HepG2 (cell line): ENCODE measurements at regions not wholly inside any gene's neighbourhood (a gene's known extent, or its start where the extent isn't known, plus 50 kb on each side); places are given as distances from the start of the nearest gene placed in this dataset.

Source experiments
- CTCF ChIP-seq: sonication (generic); formaldehyde crosslinking; IDR thresholded peaks from 2 replicates; pipeline ENCODE4 v1.5.0; 2020; ENCODE audit warnings: mild to moderate bottlenecking, missing genetic modification reagents, moderate library complexity
- EEA1 ChIP-seq: sonication (generic); formaldehyde crosslinking; IDR thresholded peaks from 2 replicates; pipeline ENCODE4 v1.5.1; 2020; ENCODE audit warnings: mild to moderate bottlenecking, missing genetic modification reagents, borderline replicate concordance
- EHMT2 ChIP-seq: fragments of 200-600 bp; sonication (generic); IDR thresholded peaks from 2 replicates; pipeline ENCODE4 v1.7.0; 2017; ENCODE audit warnings: antibody characterized with exemption, low read depth, low read length, borderline replicate concordance
- HCFC1 ChIP-seq: fragments of 150-350 bp; IDR thresholded peaks from 2 replicates; pipeline ENCODE4 v1.6.1; 2014; ENCODE audit warnings: low read depth, low read length
- NR2F2 ChIP-seq: IDR thresholded peaks from 2 replicates; pipeline ENCODE4 v1.6.1; 2012; ENCODE audit warnings: low read depth, inconsistent platforms, borderline replicate concordance
- POLR2A ChIP-seq, 2 experiments: IDR thresholded peaks; 2 replicates each; pipeline ENCODE4 v1.6.1; 2011; ENCODE audit warnings: low read depth in 2 of 2, low read length in 2 of 2, mild to moderate bottlenecking in 1 of 2, moderate library complexity in 1 of 2; ENCODE audit not compliant: insufficient read depth in 1 of 2
- RELA ChIP-seq: sonication (generic); formaldehyde crosslinking; IDR thresholded peaks from 2 replicates; pipeline ENCODE4 v1.4.0; 2020; ENCODE audit warnings: missing genetic modification reagents
- TARDBP ChIP-seq: sonication (generic); formaldehyde crosslinking; IDR thresholded peaks from 2 replicates; pipeline ENCODE4 v1.8.0; 2022; ENCODE audit warnings: mild to moderate bottlenecking, missing genetic modification reagents
- ZNF891 ChIP-seq: sonication (generic); formaldehyde crosslinking; IDR thresholded peaks from 2 replicates; pipeline ENCODE4 v1.5.0; 2020; ENCODE audit warnings: mild to moderate bottlenecking, missing genetic modification reagents
- TF ChIP-seq, protein P1 (sequence below): sonication (generic); formaldehyde crosslinking; IDR thresholded peaks from 2 replicates; pipeline ENCODE4 v1.5.0; 2020; ENCODE audit warnings: missing genetic modification reagents
- TF ChIP-seq, protein P2 (sequence below): IDR thresholded peaks from 2 replicates; pipeline ENCODE4 v1.6.1; 2012; ENCODE audit warnings: inconsistent platforms

DNA sequence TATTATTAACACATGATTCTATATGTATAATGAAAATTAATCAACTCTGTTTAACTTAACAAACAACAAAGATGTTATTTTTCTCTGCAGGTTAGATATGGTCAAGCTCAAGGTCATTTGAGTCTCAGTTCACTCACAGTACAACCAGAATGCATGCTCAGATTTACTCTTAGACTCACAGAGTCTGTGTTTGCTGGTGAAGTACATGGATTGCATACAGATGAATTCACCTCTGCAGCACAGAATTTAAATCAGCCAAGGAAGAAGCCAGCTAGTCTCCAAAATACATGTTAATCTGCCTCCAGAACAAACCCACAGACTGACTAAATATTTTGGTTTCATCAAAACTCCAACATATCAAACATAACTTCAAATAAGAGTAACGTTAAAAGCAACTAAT, 424.5 kb downstream of the RAD51AP2 start:
- TF ChIP-seq HCFC1, result no peak
- TF ChIP-seq CTCF (CRISPR knock-in tag), result no peak
- no peak for TF ChIP-seq NR2F2
- TF ChIP-seq RELA, result no peak
- no peak for TF ChIP-seq EEA1
- no peak for TF ChIP-seq TARDBP
- no peak for TF ChIP-seq EHMT2
- TF ChIP-seq ZNF891, result no peak
- TF ChIP-seq POLR2A (IDR thresholded peaks at IDR 0.05; ENCODE audit: insufficient read depth in 1 of 2, low read depth in 2 of 2, low read length in 2 of 2), result no peak
- TF ChIP-seq, protein P1, sequence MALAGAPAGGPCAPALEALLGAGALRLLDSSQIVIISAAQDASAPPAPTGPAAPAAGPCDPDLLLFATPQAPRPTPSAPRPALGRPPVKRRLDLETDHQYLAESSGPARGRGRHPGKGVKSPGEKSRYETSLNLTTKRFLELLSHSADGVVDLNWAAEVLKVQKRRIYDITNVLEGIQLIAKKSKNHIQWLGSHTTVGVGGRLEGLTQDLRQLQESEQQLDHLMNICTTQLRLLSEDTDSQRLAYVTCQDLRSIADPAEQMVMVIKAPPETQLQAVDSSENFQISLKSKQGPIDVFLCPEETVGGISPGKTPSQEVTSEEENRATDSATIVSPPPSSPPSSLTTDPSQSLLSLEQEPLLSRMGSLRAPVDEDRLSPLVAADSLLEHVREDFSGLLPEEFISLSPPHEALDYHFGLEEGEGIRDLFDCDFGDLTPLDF (CRISPR knock-in tag), result no peak
- TF ChIP-seq, protein P2, sequence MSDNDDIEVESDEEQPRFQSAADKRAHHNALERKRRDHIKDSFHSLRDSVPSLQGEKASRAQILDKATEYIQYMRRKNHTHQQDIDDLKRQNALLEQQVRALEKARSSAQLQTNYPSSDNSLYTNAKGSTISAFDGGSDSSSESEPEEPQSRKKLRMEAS, result no peak
